Sigmoid colon (tissue), 6 donors: ENCODE measurements at regions not wholly inside any gene's neighbourhood (a gene's known extent, or its start where the extent isn't known, plus 50 kb on each side); places are given as distances from the start of the nearest gene placed in this dataset.

ENCODE experiments used
- DNase-seq: peaks from one replicate; pipeline ENCODE4 v3.0.0-alpha.2; 2019
- H3K27ac ChIP-seq, 4 donors: fragments of 200-600 bp; sonication (generic); one replicate each; pipeline ENCODE4 v1.5.1; 2016 to 2019; ENCODE audit warnings: mild to moderate bottlenecking in 1 of 4
- H3K27me3 ChIP-seq, 3 donors: fragments of 200-600 bp; sonication (generic); one replicate each; pipeline ENCODE4 v1.5.1; 2019; ENCODE audit warnings: mild to moderate bottlenecking in 1 of 3
- H3K36me3 ChIP-seq, 4 donors: fragments of 200-600 bp; sonication (generic); one replicate each; pipeline ENCODE4 v1.5.1; 2016 to 2019
- H3K4me1 ChIP-seq, 4 donors: fragments of 200-600 bp; sonication (generic); one replicate each; pipeline ENCODE4 v1.5.1; 2017 to 2019
- H3K4me3 ChIP-seq, 4 donors: fragments of 200-600 bp; sonication (generic); one replicate each; pipeline ENCODE4 v1.5.1; 2017 to 2019; ENCODE audit warnings: mild to moderate bottlenecking in 2 of 4, moderate library complexity in 1 of 4
- H3K9me3 ChIP-seq, 4 donors: fragments of 200-600 bp in 3 of 4; sonication (generic) in 3 of 4; one replicate each; pipeline versions ENCODE4 v1.5.1 to v1.6.1; 2013 to 2019
- CTCF ChIP-seq, 4 experiments: fragments of 450-650 bp in 3 of 4; fragments of 200-600 bp in 1 of 4; IDR thresholded peaks; one replicate each; pipeline ENCODE4 v1.5.1; 2016 to 2019; ENCODE audit warnings: antibody characterized with exemption in 4 of 4, mild to moderate bottlenecking in 3 of 4, moderate library complexity in 2 of 4
- EP300 ChIP-seq, 4 donors: sonication (generic); formaldehyde crosslinking; IDR thresholded peaks; one replicate each; pipeline ENCODE4 v1.6.1; 2017; ENCODE audit warnings: antibody characterized with exemption in 4 of 4
- POLR2A ChIP-seq, 2 donors: fragments of 450-650 bp; IDR thresholded peaks; one replicate each; pipeline ENCODE4 v1.6.1; 2016; ENCODE audit warnings: antibody characterized with exemption in 2 of 2, mild to moderate bottlenecking in 2 of 2, moderate library complexity in 2 of 2
- POLR2AphosphoS5 ChIP-seq, 4 donors: sonication (generic); formaldehyde crosslinking; IDR thresholded peaks; one replicate each; pipeline ENCODE4 v1.6.1; 2017; ENCODE audit warnings: antibody characterized with exemption in 4 of 4
- WGBS, 2 donors: extraction: QIAGEN DNeasy Blood & Tissue Kit; methylation state at CpG; one replicate each; pipeline ENCODE4 v1.1.7; 2013; 5-methylcytosine and 5-hydroxymethylcytosine counted together
- intact Hi-C: fragments of 100-400 bp; cut with DNase I; formaldehyde crosslinking; loops from one replicate; pipeline ENCODE4 v1.15.1; 2023
- donor health status: healthy with polysubstance abuse.
- donor health status: healthy.

- no peaks in the 10 kb centered on the region for H3K9me3 ChIP-seq
- 90 to 94% methylated on average over 1 of the region's 1 CpG for WGBS, 2 donors
- no peak overlapping the region for H3K4me3 ChIP-seq
- H3K27ac ChIP-seq, result no peak overlapping the region
- intact Hi-C loops, result no loop called here
- TF ChIP-seq POLR2AphosphoS5 (IDR thresholded peaks at IDR 0.05), result no peak
- TF ChIP-seq POLR2A (IDR thresholded peaks at IDR 0.05), result no peak
- TF ChIP-seq CTCF (IDR thresholded peaks at IDR 0.05), result no peak
- H3K27me3 ChIP-seq, result no peaks in the 10 kb centered on the region
- H3K4me1 ChIP-seq, result no peaks in the 10 kb centered on the region
- H3K36me3 ChIP-seq, result no peaks in the 10 kb centered on the region
- no peak for DNase-seq
Measured at GRCh38 chr2:153819074-153819473, 52.6 kb upstream of the GALNT13 start.

GRCh38 chr2:153819501-153819900 is 52.2 kb upstream of the GALNT13 start:
- Histone ChIP-seq H3K27me3 (no peaks in the 10 kb centered on the region), H3K4me1 (no peaks in the 10 kb centered on the region), H3K9me3 (no peaks in the 10 kb centered on the region), H3K4me3 (no peak overlapping the region), H3K36me3 (no peaks in the 10 kb centered on the region), H3K27ac (no peak overlapping the region)
- intact Hi-C loops, result no loop called here
- no peak for DNase-seq
- TF ChIP-seq EP300 (IDR thresholded peaks at IDR 0.05), result no peak
